Activated CD8-positive, alpha-beta memory T cell treated with anti-CD3 and anti-CD28 coated beads, Interleukin-2, amount 10 ng/mL, durations not matched to agents 7 days and 5 days (primary cell): ENCODE measurements at regions not wholly inside any gene's neighbourhood (a gene's known extent, or its start where the extent isn't known, plus 50 kb on each side); places are given as distances from the start of the nearest gene placed in this dataset.
A peak's percentile ranks its signal among the peaks of the same experiment; 100 is the strongest.
"Not testable (repeated sequence)": the region's sequence is repeated elsewhere in the genome, so short reads cannot be mapped to it uniquely, and the experiment has no call there.

Source experiments
- ATAC-seq: fragments of 150-1000 bp; cut with Tn5 transposase; one replicate; pipeline ENCODE4 v1.10.0; 2021; ENCODE audit warnings: moderate library complexity
- CTCF ChIA-PET: fragments of 350-600 bp; sonication (Branson Sonifier 250); formaldehyde crosslinking; loops from one replicate; lab custom pipeline; 2021; ENCODE audit warnings: antibody characterized with exemption; lab: Charles Lee
- DNase-seq: peaks from one replicate; pipeline ENCODE4 v3.0.0-alpha.2; 2020
- H3K27ac Mint-ChIP-seq: one replicate; pipeline ENCODE4 v1.8.0; 2021; ENCODE audit warnings: mild to moderate bottlenecking, mixed read lengths
- H3K27me3 Mint-ChIP-seq: one replicate; pipeline ENCODE4 v1.8.0; 2021; ENCODE audit warnings: mixed read lengths
- H3K36me3 Mint-ChIP-seq: one replicate; pipeline ENCODE4 v1.8.0; 2021; ENCODE audit warnings: mild to moderate bottlenecking, mixed read lengths
- H3K4me1 Mint-ChIP-seq: one replicate; pipeline ENCODE4 v1.8.0; 2021; ENCODE audit warnings: mixed read lengths
- H3K4me3 Mint-ChIP-seq: one replicate; pipeline ENCODE4 v1.8.0; 2021; ENCODE audit warnings: mild to moderate bottlenecking, moderate library complexity, mixed read lengths
- H3K9me3 Mint-ChIP-seq: one replicate; pipeline ENCODE4 v1.8.0; 2022; ENCODE audit warnings: low read depth, mixed read lengths

- no peak for DNase-seq
- CTCF ChIA-PET: no interaction called here
- ATAC-seq: no peak
- Mint-ChIP-seq H3K9me3 (no peaks in the 10 kb centered on the region), H3K4me1 (no peaks in the 10 kb centered on the region), H3K36me3 (no peaks in the 10 kb centered on the region), H3K27ac (no peak overlapping the region), H3K4me3 (no peak overlapping the region), H3K27me3 (peaks cover 22% of the 10 kb centered on the region)
Measured at GRCh38 chr4:77220828-77221613, 64.0 kb downstream of the CCNG2 start.

GRCh38 chr4:77225022-77225421 lies 68.0 kb downstream of the CCNG2 start:
- no peaks in the 10 kb centered on the region for H3K9me3 Mint-ChIP-seq
- H3K27me3 Mint-ChIP-seq: peaks cover 21% of the 10 kb centered on the region
- ATAC-seq (no peak), DNase-seq (no peak)
- H3K36me3 Mint-ChIP-seq: no peaks in the 10 kb centered on the region
- H3K27ac Mint-ChIP-seq: no peak overlapping the region
- CTCF ChIA-PET: no interaction called here
- H3K4me3 Mint-ChIP-seq: no peak overlapping the region
- no peaks in the 10 kb centered on the region for H3K4me1 Mint-ChIP-seq

GRCh38 chr4:77226939-77227705 lies 70.1 kb downstream of the CCNG2 start:
- H3K4me1 Mint-ChIP-seq: no peaks in the 10 kb centered on the region
- peaks cover 16% of the 10 kb centered on the region for H3K27me3 Mint-ChIP-seq
- DNase-seq (no peak), ATAC-seq (no peak)
- H3K4me3 Mint-ChIP-seq: no peak overlapping the region
- H3K27ac Mint-ChIP-seq: no peak overlapping the region
- CTCF ChIA-PET: interaction anchor here (1.6 to 1.7 kb wide), 2 partner anchors 13 to 132 kb away, joined by 4 to 7 read pairs; no protein-coding TSS in a partner anchor
- no peaks in the 10 kb centered on the region for H3K36me3 Mint-ChIP-seq
- H3K9me3 Mint-ChIP-seq: no peaks in the 10 kb centered on the region

GRCh38 chr4:77229433-77229832 lies 72.4 kb downstream of the CCNG2 start:
- DNase-seq (no peak), ATAC-seq (no peak)
- no peaks in the 10 kb centered on the region for H3K36me3 Mint-ChIP-seq
- H3K27me3 Mint-ChIP-seq: peaks cover 2% of the 10 kb centered on the region
- CTCF ChIA-PET: interaction anchor here (4.6 kb wide), 1 partner anchor 12 kb away, joined by 23 read pairs; no protein-coding TSS in a partner anchor
- H3K4me3 Mint-ChIP-seq: no peak overlapping the region
- no peaks in the 10 kb centered on the region for H3K9me3 Mint-ChIP-seq
- H3K4me1 Mint-ChIP-seq: peaks cover 11% of the 10 kb centered on the region
- H3K27ac Mint-ChIP-seq: no peak overlapping the region

GRCh38 chr4:77232653-77233052 lies 75.6 kb downstream of the CCNG2 start:
- H3K4me1 Mint-ChIP-seq: peaks cover 19% of the 10 kb centered on the region
- no peaks in the 10 kb centered on the region for H3K9me3 Mint-ChIP-seq
- CTCF ChIA-PET: interaction anchor here (1.0 to 4.6 kb wide), 2 partner anchors 8 to 126 kb away, joined by 3 to 23 read pairs; no protein-coding TSS in a partner anchor
- no peak for DNase-seq
- no peak overlapping the region for H3K4me3 Mint-ChIP-seq
- no peak overlapping the region for H3K27ac Mint-ChIP-seq
- ATAC-seq: no peak
- peaks cover 9% of the 10 kb centered on the region for H3K27me3 Mint-ChIP-seq
- H3K36me3 Mint-ChIP-seq: peaks cover 1% of the 10 kb centered on the region

GRCh38 chr4:77235289-77235854 lies 78.4 kb downstream of the CCNG2 start:
- ATAC-seq: no peak
- Mint-ChIP-seq H3K4me1 (peaks cover 19% of the 10 kb centered on the region), H3K9me3 (no peaks in the 10 kb centered on the region), H3K27ac (no peak overlapping the region), H3K36me3 (peaks cover 1% of the 10 kb centered on the region), H3K27me3 (peaks cover 13% of the 10 kb centered on the region), H3K4me3 (no peak overlapping the region)
- DNase-seq: no peak
- CTCF ChIA-PET: no interaction called here

GRCh38 chr4:77236806-77237205 lies 79.8 kb downstream of the CCNG2 start:
- H3K27me3 Mint-ChIP-seq: peaks cover 18% of the 10 kb centered on the region
- H3K27ac Mint-ChIP-seq: no peak overlapping the region
- peaks cover 1% of the 10 kb centered on the region for H3K36me3 Mint-ChIP-seq
- no peak for DNase-seq
- no peaks in the 10 kb centered on the region for H3K9me3 Mint-ChIP-seq
- ATAC-seq: no peak
- CTCF ChIA-PET: no interaction called here
- H3K4me3 Mint-ChIP-seq: no peak overlapping the region
- peaks cover 20% of the 10 kb centered on the region for H3K4me1 Mint-ChIP-seq

- DNase-seq (peak; percentile 77), ATAC-seq (peak; percentile 80)
- Mint-ChIP-seq H3K36me3 (peaks cover 1% of the 10 kb centered on the region), H3K4me3 (no peak overlapping the region), H3K9me3 (no peaks in the 10 kb centered on the region), H3K27ac (no peak overlapping the region), H3K27me3 (peaks cover 18% of the 10 kb centered on the region), H3K4me1 (peaks cover 3% of the 10 kb centered on the region)
- CTCF ChIA-PET: interaction anchor here (1.1 to 4.9 kb wide), 12 partner anchors 10 to 196 kb away, joined by 3 to 23 read pairs (median 5); no protein-coding TSS in a partner anchor
Measured at GRCh38 chr4:77240469-77241066, 83.6 kb downstream of the CCNG2 start.

- Mint-ChIP-seq H3K27me3 (peaks cover 5% of the 10 kb centered on the region), H3K4me3 (no peak overlapping the region), H3K9me3 (no peaks in the 10 kb centered on the region), H3K27ac (no peak overlapping the region), H3K36me3 (no peaks in the 10 kb centered on the region), H3K4me1 (no peaks in the 10 kb centered on the region)
- CTCF ChIA-PET: no interaction called here
- ATAC-seq (no peak), DNase-seq (no peak)
Measured at GRCh38 chr4:77248805-77249204, 91.8 kb downstream of the CCNG2 start.

- CTCF ChIA-PET: no interaction called here
Measured at GRCh38 chr4:77251751-77252150, 94.7 kb downstream of the CCNG2 start.

GRCh38 chr4:77263247-77263646 lies 106.2 kb downstream of the CCNG2 start:
- ATAC-seq: no peak
- no peak for DNase-seq
- Mint-ChIP-seq H3K4me1 (no peaks in the 10 kb centered on the region), H3K27ac (no peak overlapping the region), H3K27me3 (no peaks in the 10 kb centered on the region), H3K36me3 (no peaks in the 10 kb centered on the region), H3K4me3 (no peak overlapping the region), H3K9me3 (no peaks in the 10 kb centered on the region)
- CTCF ChIA-PET: no interaction called here

More at GRCh38 chr4:77251751-77252150, 94.7 kb downstream of the CCNG2 start:
- H3K27me3 Mint-ChIP-seq: peaks cover 7% of the 10 kb centered on the region
- DNase-seq (no peak), ATAC-seq (no peak)
- no peaks in the 10 kb centered on the region for H3K9me3 Mint-ChIP-seq
- H3K4me3 Mint-ChIP-seq: no peak overlapping the region
- H3K27ac Mint-ChIP-seq: no peak overlapping the region
- no peaks in the 10 kb centered on the region for H3K4me1 Mint-ChIP-seq
- no peaks in the 10 kb centered on the region for H3K36me3 Mint-ChIP-seq

- H3K27me3 Mint-ChIP-seq, CTCF ChIA-PET, H3K36me3 Mint-ChIP-seq, H3K4me1 Mint-ChIP-seq, H3K27ac Mint-ChIP-seq, ATAC-seq, H3K4me3 Mint-ChIP-seq, DNase-seq, H3K9me3 Mint-ChIP-seq: not testable (repeated sequence)
Measured at GRCh38 chr4:77263976-77264375, 107.0 kb downstream of the CCNG2 start.

- Mint-ChIP-seq H3K4me3 (no peak overlapping the region), H3K4me1 (no peaks in the 10 kb centered on the region), H3K27ac (no peak overlapping the region), H3K36me3 (no peaks in the 10 kb centered on the region), H3K27me3 (no peaks in the 10 kb centered on the region), H3K9me3 (no peaks in the 10 kb centered on the region)
- DNase-seq (no peak), ATAC-seq (no peak)
- CTCF ChIA-PET: no interaction called here
Measured at GRCh38 chr4:77264826-77265225, 107.8 kb downstream of the CCNG2 start.
